GM21737 (cell line): ENCODE measurements at regions not wholly inside any gene's neighbourhood (a gene's known extent, or its start where the extent isn't known, plus 50 kb on each side); places are given as distances from the start of the nearest gene placed in this dataset.
"Not testable (repeated sequence)": the region's sequence is repeated elsewhere in the genome, so short reads cannot be mapped to it uniquely, and the experiment has no call there.

Source experiments
- ATAC-seq: cut with Tn5 transposase; IDR thresholded peaks from one replicate; pipeline ENCODE4 v1.9.1; 2021; ENCODE audit warnings: mild to moderate bottlenecking, moderate library complexity; ENCODE audit not compliant: unreplicated experiment

GRCh38 chr9:72471096-72471495 lies 50.3 kb upstream of the TMC1 start:
- ATAC-seq: no peak

- no peak for ATAC-seq
Observed at GRCh38 chr9:72467766-72468738, 53.4 kb upstream of the TMC1 start.

- ATAC-seq: no peak
Observed at GRCh38 chr9:72465593-72465984, 55.8 kb upstream of the TMC1 start.

GRCh38 chr9:72464857-72465592 lies 56.4 kb upstream of the TMC1 start:
- peak; percentile 61 for ATAC-seq

- ATAC-seq: no peak
Observed at GRCh38 chr9:72462340-72462739, 59.1 kb upstream of the TMC1 start.

GRCh38 chr9:72460342-72461312 lies 60.8 kb upstream of the TMC1 start:
- no peak for ATAC-seq

GRCh38 chr9:72459308-72459707 lies 62.1 kb upstream of the TMC1 start:
- ATAC-seq: no peak

GRCh38 chr9:72458153-72458552 lies 63.3 kb upstream of the TMC1 start:
- ATAC-seq: no peak

GRCh38 chr9:72457366-72457765 lies 64.0 kb upstream of the TMC1 start:
- ATAC-seq: no peak

- no peak for ATAC-seq
Observed at GRCh38 chr9:72454871-72455491, 66.4 kb upstream of the TMC1 start.

GRCh38 chr9:72453797-72454196 lies 67.6 kb upstream of the TMC1 start:
- no peak for ATAC-seq

- not testable (repeated sequence) for ATAC-seq
Observed at GRCh38 chr9:72446241-72446640, 75.2 kb upstream of the TMC1 start.

GRCh38 chr9:72445306-72445995 lies 76.0 kb upstream of the TMC1 start:
- ATAC-seq: no peak

- no peak for ATAC-seq
Observed at GRCh38 chr9:72444435-72444834, 77.0 kb upstream of the TMC1 start.

GRCh38 chr9:72443855-72444254 lies 77.6 kb upstream of the TMC1 start:
- ATAC-seq: peak; percentile 84

- no peak for ATAC-seq
Observed at GRCh38 chr9:72441848-72442607, 77.0 kb upstream of the ZFAND5 start.

GRCh38 chr9:72440992-72441847 lies 76.2 kb upstream of the ZFAND5 start:
- ATAC-seq: no peak

GRCh38 chr9:72440378-72440777 lies 75.4 kb upstream of the ZFAND5 start:
- no peak for ATAC-seq
